HL-60 (cell line): ENCODE measurements at regions not wholly inside any gene's neighbourhood (a gene's known extent, or its start where the extent isn't known, plus 50 kb on each side); places are given as distances from the start of the nearest gene placed in this dataset.

Experiments
- DNase-seq, 2 experiments: peaks; one replicate each; pipeline ENCODE4 v3.0.0-alpha.2; 2010 to 2020; ENCODE audit warnings: low read depth in 1 of 2, low spot score in 1 of 2
- H3K27ac ChIP-seq: fragments of 250-450 bp; sonication (Bioruptor Pico); replicated peaks from 2 replicates; pipeline ENCODE4 v1.5.1; 2020; ENCODE audit warnings: mild to moderate bottlenecking, moderate library complexity
- H3K27me3 ChIP-seq: fragments of 250-450 bp; sonication (Bioruptor Pico); 2 replicates; pipeline ENCODE4 v1.5.1; 2021; ENCODE audit warnings: mild to moderate bottlenecking, moderate library complexity; ENCODE audit not compliant: insufficient read depth, poor library complexity, severe bottlenecking
- H3K4me3 ChIP-seq: replicated peaks from 2 replicates; pipeline ENCODE4 v1.5.1; 2011; ENCODE audit warnings: mild to moderate bottlenecking, control low read depth, low read length; ENCODE audit not compliant: insufficient read depth
- GABPA ChIP-seq: IDR thresholded peaks from 2 replicates; pipeline ENCODE4 v1.6.1; 2012; ENCODE audit warnings: low read depth
- POLR2AphosphoS5 ChIP-seq: IDR thresholded peaks from 2 replicates; pipeline ENCODE4 v1.6.1; 2012; ENCODE audit warnings: low read depth
- SPI1 ChIP-seq: IDR thresholded peaks from 2 replicates; pipeline ENCODE4 v1.6.1; 2012; ENCODE audit warnings: low read depth, mild to moderate bottlenecking, borderline replicate concordance
- TF ChIP-seq, protein P1 (sequence below): IDR thresholded peaks from 2 replicates; pipeline ENCODE4 v1.6.1; 2012; ENCODE audit warnings: low read depth; ENCODE audit not compliant: insufficient replicate concordance
- TF ChIP-seq, protein P2 (sequence below): IDR thresholded peaks from one replicate; pipeline ENCODE4 v1.5.1; 2011; ENCODE audit warnings: low read length, control low read depth, inconsistent platforms; ENCODE audit not compliant: insufficient read depth

- Histone ChIP-seq H3K27ac (no peak overlapping the region), H3K27me3 (no peaks in the 10 kb centered on the region), H3K4me3 (no peak overlapping the region)
- TF ChIP-seq SPI1 = no peak
- TF ChIP-seq, protein P1, sequence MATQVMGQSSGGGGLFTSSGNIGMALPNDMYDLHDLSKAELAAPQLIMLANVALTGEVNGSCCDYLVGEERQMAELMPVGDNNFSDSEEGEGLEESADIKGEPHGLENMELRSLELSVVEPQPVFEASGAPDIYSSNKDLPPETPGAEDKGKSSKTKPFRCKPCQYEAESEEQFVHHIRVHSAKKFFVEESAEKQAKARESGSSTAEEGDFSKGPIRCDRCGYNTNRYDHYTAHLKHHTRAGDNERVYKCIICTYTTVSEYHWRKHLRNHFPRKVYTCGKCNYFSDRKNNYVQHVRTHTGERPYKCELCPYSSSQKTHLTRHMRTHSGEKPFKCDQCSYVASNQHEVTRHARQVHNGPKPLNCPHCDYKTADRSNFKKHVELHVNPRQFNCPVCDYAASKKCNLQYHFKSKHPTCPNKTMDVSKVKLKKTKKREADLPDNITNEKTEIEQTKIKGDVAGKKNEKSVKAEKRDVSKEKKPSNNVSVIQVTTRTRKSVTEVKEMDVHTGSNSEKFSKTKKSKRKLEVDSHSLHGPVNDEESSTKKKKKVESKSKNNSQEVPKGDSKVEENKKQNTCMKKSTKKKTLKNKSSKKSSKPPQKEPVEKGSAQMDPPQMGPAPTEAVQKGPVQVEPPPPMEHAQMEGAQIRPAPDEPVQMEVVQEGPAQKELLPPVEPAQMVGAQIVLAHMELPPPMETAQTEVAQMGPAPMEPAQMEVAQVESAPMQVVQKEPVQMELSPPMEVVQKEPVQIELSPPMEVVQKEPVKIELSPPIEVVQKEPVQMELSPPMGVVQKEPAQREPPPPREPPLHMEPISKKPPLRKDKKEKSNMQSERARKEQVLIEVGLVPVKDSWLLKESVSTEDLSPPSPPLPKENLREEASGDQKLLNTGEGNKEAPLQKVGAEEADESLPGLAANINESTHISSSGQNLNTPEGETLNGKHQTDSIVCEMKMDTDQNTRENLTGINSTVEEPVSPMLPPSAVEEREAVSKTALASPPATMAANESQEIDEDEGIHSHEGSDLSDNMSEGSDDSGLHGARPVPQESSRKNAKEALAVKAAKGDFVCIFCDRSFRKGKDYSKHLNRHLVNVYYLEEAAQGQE = no peak
- no peak for TF ChIP-seq GABPA
- no peak for TF ChIP-seq POLR2AphosphoS5
- TF ChIP-seq, protein P2, sequence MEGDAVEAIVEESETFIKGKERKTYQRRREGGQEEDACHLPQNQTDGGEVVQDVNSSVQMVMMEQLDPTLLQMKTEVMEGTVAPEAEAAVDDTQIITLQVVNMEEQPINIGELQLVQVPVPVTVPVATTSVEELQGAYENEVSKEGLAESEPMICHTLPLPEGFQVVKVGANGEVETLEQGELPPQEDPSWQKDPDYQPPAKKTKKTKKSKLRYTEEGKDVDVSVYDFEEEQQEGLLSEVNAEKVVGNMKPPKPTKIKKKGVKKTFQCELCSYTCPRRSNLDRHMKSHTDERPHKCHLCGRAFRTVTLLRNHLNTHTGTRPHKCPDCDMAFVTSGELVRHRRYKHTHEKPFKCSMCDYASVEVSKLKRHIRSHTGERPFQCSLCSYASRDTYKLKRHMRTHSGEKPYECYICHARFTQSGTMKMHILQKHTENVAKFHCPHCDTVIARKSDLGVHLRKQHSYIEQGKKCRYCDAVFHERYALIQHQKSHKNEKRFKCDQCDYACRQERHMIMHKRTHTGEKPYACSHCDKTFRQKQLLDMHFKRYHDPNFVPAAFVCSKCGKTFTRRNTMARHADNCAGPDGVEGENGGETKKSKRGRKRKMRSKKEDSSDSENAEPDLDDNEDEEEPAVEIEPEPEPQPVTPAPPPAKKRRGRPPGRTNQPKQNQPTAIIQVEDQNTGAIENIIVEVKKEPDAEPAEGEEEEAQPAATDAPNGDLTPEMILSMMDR = no peak
- DNase-seq = no peak
Measured at GRCh38 chr7:106476751-106477150, 184.2 kb downstream of the CCDC71L start.

DNA sequence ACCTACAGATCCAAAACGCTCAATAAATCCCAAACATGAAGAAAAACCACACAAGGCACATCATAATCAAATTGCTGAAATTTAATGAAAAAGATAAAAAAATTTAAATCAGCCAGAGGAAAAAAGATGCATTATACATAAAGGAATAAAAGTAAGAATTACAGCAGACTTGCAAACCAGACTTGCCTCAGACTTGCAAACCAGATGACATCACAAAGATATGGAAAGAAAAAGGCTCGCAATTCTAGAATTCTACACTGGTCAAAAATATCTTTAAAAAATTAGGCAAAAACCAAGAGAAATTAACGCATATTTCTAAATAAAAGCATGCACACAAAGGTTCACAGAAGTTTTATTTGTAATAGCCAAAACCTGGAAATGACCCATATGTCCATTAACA lies 188.0 kb upstream of the NAMPT start:
- no peak for TF ChIP-seq POLR2AphosphoS5
- TF ChIP-seq, protein P2 = no peak
- DNase-seq = no peak
- no peak overlapping the region for H3K4me3 ChIP-seq

GRCh38 chr7:106471686-106472440 lies 187.1 kb upstream of the NAMPT start:
- no peak overlapping the region for H3K4me3 ChIP-seq
- TF ChIP-seq POLR2AphosphoS5 (no peak), SPI1 (no peak), GABPA (no peak)
- TF ChIP-seq, protein P1 = no peak
- TF ChIP-seq, protein P2 = no peak
- H3K27ac ChIP-seq = no peak overlapping the region
- H3K27me3 ChIP-seq = no peaks in the 10 kb centered on the region
- DNase-seq = no peak

More for the DNA sequence above, 188.0 kb upstream of the NAMPT start:
- H3K27me3 ChIP-seq = no peaks in the 10 kb centered on the region
- no peak overlapping the region for H3K27ac ChIP-seq

DNA sequence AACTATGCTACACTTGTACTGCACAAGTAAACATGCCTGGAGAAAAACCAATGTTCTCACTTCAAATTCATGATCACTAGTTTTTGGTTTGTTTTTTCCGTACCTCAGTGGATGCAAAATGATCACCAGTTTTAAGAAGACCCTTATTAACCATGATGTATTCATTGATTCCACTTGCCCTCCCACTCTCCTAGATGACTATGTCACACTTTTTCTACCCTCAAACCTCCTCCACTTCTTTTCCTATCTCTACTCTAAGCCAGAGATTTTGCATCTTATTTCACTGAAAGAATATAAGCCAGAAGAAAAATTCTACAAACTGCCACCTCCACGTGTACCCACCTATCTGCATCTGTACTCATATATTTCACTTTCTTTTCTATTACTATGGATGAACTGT lies 186.2 kb upstream of the NAMPT start:
- TF ChIP-seq POLR2AphosphoS5 (no peak), SPI1 (no peak), GABPA (no peak)
- TF ChIP-seq, protein P2 = no peak
- TF ChIP-seq, protein P1 = no peak
- H3K27me3 ChIP-seq = no peaks in the 10 kb centered on the region
- no peak for DNase-seq
- no peak overlapping the region for H3K27ac ChIP-seq
- H3K4me3 ChIP-seq = no peak overlapping the region
